Thymus (tissue), 11 donors: ENCODE measurements at regions not wholly inside any gene's neighbourhood (a gene's known extent, or its start where the extent isn't known, plus 50 kb on each side); places are given as distances from the start of the nearest gene placed in this dataset.

Experiments
- DNase-seq, 9 donors: peaks; one replicate each; pipeline ENCODE4 v3.0.0-alpha.2; 2013; ENCODE audit warnings: low spot score in 9 of 9, low read depth in 6 of 9, missing footprints in 1 of 9
- H3K27ac ChIP-seq, 2 donors: one replicate each; pipeline ENCODE4 v1.5.1; 2013; ENCODE audit warnings: control low read depth in 1 of 2, low read depth in 1 of 2, low read length in 1 of 2, mild to moderate bottlenecking in 1 of 2, moderate library complexity in 1 of 2
- H3K27me3 ChIP-seq, 2 donors: one replicate each; pipeline ENCODE4 v1.5.1; 2013; ENCODE audit warnings: low read length in 1 of 2; ENCODE audit not compliant: control insufficient read depth in 2 of 2, insufficient read depth in 1 of 2
- H3K36me3 ChIP-seq, 2 donors: one replicate each; pipeline ENCODE4 v1.5.1; 2013; ENCODE audit warnings: low read length in 1 of 2, mild to moderate bottlenecking in 1 of 2, moderate library complexity in 1 of 2; ENCODE audit not compliant: control insufficient read depth in 2 of 2, insufficient read depth in 2 of 2
- H3K4me1 ChIP-seq, 2 donors: one replicate each; pipeline ENCODE4 v1.5.1; 2013; ENCODE audit warnings: low read length in 2 of 2; ENCODE audit not compliant: control insufficient read depth in 2 of 2, insufficient read depth in 2 of 2
- H3K4me3 ChIP-seq, 2 donors: one replicate each; pipeline ENCODE4 v1.5.1; 2013; ENCODE audit warnings: low read length in 2 of 2, control low read depth in 1 of 2, mild to moderate bottlenecking in 1 of 2
- H3K9me3 ChIP-seq, 2 donors: one replicate each; pipeline ENCODE4 v1.5.1; 2013; ENCODE audit warnings: low read length in 1 of 2, mild to moderate bottlenecking in 1 of 2; ENCODE audit not compliant: control insufficient read depth in 2 of 2, insufficient read depth in 1 of 2
- WGBS: extraction: QIAGEN DNeasy Blood & Tissue Kit; methylation state at CpG from one replicate; pipeline ENCODE4 v1.1.7; 2013; 5-methylcytosine and 5-hydroxymethylcytosine counted together
- donor health status: healthy.

- no peaks in the 10 kb centered on the region for H3K27me3 ChIP-seq
- H3K4me3 ChIP-seq: no peak overlapping the region
- no peaks in the 10 kb centered on the region for H3K4me1 ChIP-seq
- no peaks in the 10 kb centered on the region for H3K9me3 ChIP-seq
- WGBS: 62% methylated on average over 2 of the region's 2 CpGs
- no peaks in the 10 kb centered on the region for H3K36me3 ChIP-seq
- DNase-seq: no peak
- H3K27ac ChIP-seq: no peak overlapping the region
Measured at GRCh38 chr2:226002438-226002837, 602.9 kb downstream of the NYAP2 start.

DNA sequence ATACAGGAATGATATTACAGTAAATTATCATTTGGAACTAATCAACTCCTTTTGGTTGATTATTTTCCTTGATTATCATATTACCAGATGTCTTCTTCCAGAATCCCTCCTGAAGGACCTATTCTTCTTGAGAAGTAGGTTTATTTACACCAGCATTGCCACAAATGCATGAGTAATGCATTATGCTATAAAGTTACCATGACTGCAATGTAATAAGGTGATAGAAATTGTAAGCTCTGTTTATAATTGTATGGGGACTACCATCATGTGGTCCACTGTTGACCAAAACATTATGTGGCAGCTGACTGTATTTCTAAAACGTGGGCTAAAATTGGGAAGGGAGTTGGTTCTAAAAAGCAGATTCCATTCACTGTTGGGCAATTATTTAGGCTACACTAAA lies 602.2 kb downstream of the NYAP2 start:
- Histone ChIP-seq H3K27ac (no peak overlapping the region), H3K36me3 (no peaks in the 10 kb centered on the region), H3K4me3 (no peak overlapping the region), H3K4me1 (no peaks in the 10 kb centered on the region), H3K9me3 (no peaks in the 10 kb centered on the region), H3K27me3 (no peaks in the 10 kb centered on the region)
- DNase-seq: no peak
- WGBS: 89% methylated on average over 1 of the region's 1 CpG

- Histone ChIP-seq H3K9me3 (no peaks in the 10 kb centered on the region), H3K27me3 (no peaks in the 10 kb centered on the region), H3K4me1 (no peaks in the 10 kb centered on the region), H3K27ac (no peak overlapping the region), H3K36me3 (no peaks in the 10 kb centered on the region), H3K4me3 (no peak overlapping the region)
- 90% methylated on average over 2 of the region's 2 CpGs for WGBS
- DNase-seq: no peak
Measured at GRCh38 chr2:225999692-226000091, 600.2 kb downstream of the NYAP2 start.

DNA sequence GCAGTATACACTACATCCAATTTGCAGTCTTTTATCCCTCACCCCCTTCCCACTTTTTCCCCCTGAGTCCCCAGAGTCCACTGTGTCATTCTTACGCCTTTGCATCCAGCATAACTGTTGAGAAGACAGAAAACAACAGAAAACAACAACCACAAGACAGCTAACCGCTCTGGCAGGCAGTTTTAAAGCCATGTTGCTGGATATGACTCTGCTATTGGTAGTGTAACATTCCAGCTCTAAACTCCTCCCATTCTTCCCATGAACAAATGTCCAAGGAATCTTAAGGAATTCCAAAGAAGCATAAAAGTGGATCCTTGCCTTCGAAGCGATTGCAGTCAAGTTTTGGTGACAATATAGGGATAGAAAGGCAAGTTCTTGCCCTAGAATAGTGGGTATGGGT lies 599.1 kb downstream of the NYAP2 start:
- H3K36me3 ChIP-seq: no peaks in the 10 kb centered on the region
- H3K9me3 ChIP-seq: no peaks in the 10 kb centered on the region
- H3K27me3 ChIP-seq: no peaks in the 10 kb centered on the region
- H3K4me1 ChIP-seq: no peaks in the 10 kb centered on the region
- no peak overlapping the region for H3K4me3 ChIP-seq
- no peak for DNase-seq
- 89% methylated on average over 4 of the region's 4 CpGs for WGBS
- H3K27ac ChIP-seq: no peak overlapping the region

- Histone ChIP-seq H3K27ac (no peak overlapping the region), H3K4me1 (no peaks in the 10 kb centered on the region), H3K27me3 (no peaks in the 10 kb centered on the region), H3K9me3 (no peaks in the 10 kb centered on the region), H3K4me3 (no peak overlapping the region), H3K36me3 (no peaks in the 10 kb centered on the region)
- WGBS: 96% methylated on average over 3 of the region's 3 CpGs
- DNase-seq: no peak
Measured at GRCh38 chr2:225998116-225998515, 598.6 kb downstream of the NYAP2 start.

DNA sequence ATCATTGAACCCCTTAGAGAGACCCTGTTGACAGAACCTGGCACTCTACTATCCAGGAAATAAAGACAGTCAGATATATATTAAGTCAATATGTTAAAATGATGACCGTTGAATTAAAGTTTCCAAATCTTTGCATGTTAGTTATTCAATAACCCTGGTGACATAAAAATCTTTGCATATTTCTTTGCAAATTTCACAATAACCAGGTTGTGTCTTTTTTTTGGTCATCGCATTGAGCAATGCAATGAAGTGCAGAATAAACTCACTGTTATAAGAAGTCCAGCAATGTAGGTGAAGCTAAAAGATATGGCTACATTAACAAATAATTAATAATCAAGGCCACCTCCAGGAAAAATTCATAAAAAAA lies 596.9 kb downstream of the NYAP2 start:
- no peaks in the 10 kb centered on the region for H3K27me3 ChIP-seq
- no peak overlapping the region for H3K4me3 ChIP-seq
- no peak overlapping the region for H3K27ac ChIP-seq
- H3K9me3 ChIP-seq: no peaks in the 10 kb centered on the region
- 96% methylated on average over 2 of the region's 2 CpGs for WGBS
- H3K36me3 ChIP-seq: no peaks in the 10 kb centered on the region
- no peak for DNase-seq
- H3K4me1 ChIP-seq: no peaks in the 10 kb centered on the region

DNA sequence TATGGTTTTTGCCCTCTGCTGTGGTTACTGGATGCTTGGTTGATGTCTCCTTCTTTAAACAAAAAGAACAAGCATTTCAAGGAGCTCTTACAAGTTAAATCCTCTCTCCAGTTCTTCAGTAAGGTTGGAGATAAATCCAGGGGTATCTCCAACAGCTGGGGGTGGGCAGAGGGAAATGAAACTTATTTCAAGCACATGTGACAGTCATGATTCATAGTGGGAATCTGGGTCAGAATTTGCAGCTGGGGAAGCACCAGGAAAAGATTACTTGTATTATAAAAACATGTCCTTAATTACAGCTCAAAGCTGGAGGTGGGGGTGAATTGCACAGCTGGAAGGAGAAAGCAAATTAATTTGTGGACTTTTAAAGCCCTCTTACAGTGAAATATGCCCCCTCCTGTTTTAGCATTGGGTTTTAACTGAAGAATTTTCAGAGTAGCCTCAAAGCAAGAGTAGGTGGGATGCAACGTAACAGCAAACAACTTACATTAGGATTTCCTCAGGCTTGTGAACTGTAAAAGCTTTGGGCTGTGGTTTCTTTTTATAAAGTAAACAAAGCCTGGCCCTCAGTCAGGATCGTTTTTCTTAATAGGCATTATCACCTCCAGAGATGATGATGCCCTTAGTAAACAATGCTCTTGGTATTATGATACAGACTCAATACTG lies 596.4 kb downstream of the NYAP2 start:
- H3K36me3 ChIP-seq: no peaks in the 10 kb centered on the region
- no peak overlapping the region for H3K4me3 ChIP-seq
- H3K4me1 ChIP-seq: no peaks in the 10 kb centered on the region
- WGBS: 82% methylated on average over 2 of the region's 2 CpGs
- no peaks in the 10 kb centered on the region for H3K9me3 ChIP-seq
- no peak for DNase-seq
- no peaks in the 10 kb centered on the region for H3K27me3 ChIP-seq
- no peak overlapping the region for H3K27ac ChIP-seq

- H3K4me1 ChIP-seq: no peaks in the 10 kb centered on the region
- no peak overlapping the region for H3K27ac ChIP-seq
- H3K9me3 ChIP-seq: no peaks in the 10 kb centered on the region
- H3K4me3 ChIP-seq: no peak overlapping the region
- H3K36me3 ChIP-seq: no peaks in the 10 kb centered on the region
- no peaks in the 10 kb centered on the region for H3K27me3 ChIP-seq
- no peak for DNase-seq
- WGBS: 96% methylated on average over 3 of the region's 3 CpGs
Measured at GRCh38 chr2:225994748-225995405, 595.4 kb downstream of the NYAP2 start.

- Histone ChIP-seq H3K27ac (no peak overlapping the region), H3K36me3 (no peaks in the 10 kb centered on the region), H3K4me1 (no peaks in the 10 kb centered on the region), H3K4me3 (no peak overlapping the region), H3K9me3 (no peaks in the 10 kb centered on the region), H3K27me3 (no peaks in the 10 kb centered on the region)
- 82% methylated on average over 2 of the region's 2 CpGs for WGBS
- no peak for DNase-seq
Measured at GRCh38 chr2:225993430-225993829, 593.9 kb downstream of the NYAP2 start.
